ENCODE measurements at regions not wholly inside any gene's neighbourhood (a gene's known extent, or its start where the extent isn't known, plus 50 kb on each side); places are given as distances from the start of the nearest gene placed in this dataset.

- H3K27me3 ChIP-seq: no peaks in the 10 kb centered on the region
- FAIRE-seq: no peak
- no peaks in the 10 kb centered on the region for H3K36me3 ChIP-seq
- intact Hi-C loops (cut with DNase I): no loop called here
- H3K4me3 ChIP-seq: no peak overlapping the region
- no peaks in the 10 kb centered on the region for H3K4me1 ChIP-seq
- no peak for ATAC-seq
- H3K9me3 ChIP-seq: no peaks in the 10 kb centered on the region
- no peak overlapping the region for H3K27ac ChIP-seq
- TF ChIP-seq CTCF (IDR thresholded peaks at IDR 0.05): no peak
- WGBS, 2 donors: 83 to 90% methylated on average over 3 of the region's 3 CpGs
- no peak for DNase-seq
Measured at GRCh38 chr4:44017422-44017739, 431.2 kb downstream of the KCTD8 start.

GRCh38 chr4:44019721-44020120 lies 428.9 kb downstream of the KCTD8 start:
- no peak for TF ChIP-seq CTCF (IDR thresholded peaks at IDR 0.05)
- Histone ChIP-seq H3K9me3 (no peaks in the 10 kb centered on the region), H3K36me3 (no peaks in the 10 kb centered on the region), H3K4me1 (no peaks in the 10 kb centered on the region), H3K27me3 (no peaks in the 10 kb centered on the region), H3K27ac (no peak overlapping the region), H3K4me3 (no peak overlapping the region)
- intact Hi-C loops (cut with DNase I): no loop called here
- no peak for ATAC-seq
- DNase-seq: no peak
- FAIRE-seq: no peak
- WGBS, 2 donors: 19 to 29% methylated on average over 1 of the region's 1 CpG

GRCh38 chr4:44025376-44026020 lies 423.1 kb downstream of the KCTD8 start:
- FAIRE-seq (no peak), DNase-seq (no peak), ATAC-seq (no peak)
- WGBS, 2 donors: 84 to 89% methylated on average over 3 of the region's 3 CpGs
- Histone ChIP-seq H3K36me3 (no peaks in the 10 kb centered on the region), H3K27ac (no peak overlapping the region), H3K4me1 (no peaks in the 10 kb centered on the region), H3K9me3 (no peaks in the 10 kb centered on the region), H3K4me3 (no peak overlapping the region), H3K27me3 (no peaks in the 10 kb centered on the region)
- TF ChIP-seq CTCF (IDR thresholded peaks at IDR 0.05): no peak
- intact Hi-C loops (cut with DNase I): no loop called here

- no peaks in the 10 kb centered on the region for H3K36me3 ChIP-seq
- 75 to 76% methylated on average over 2 of the region's 2 CpGs for WGBS, 2 donors
- ATAC-seq (no peak), DNase-seq (no peak), FAIRE-seq (no peak)
- intact Hi-C loops (cut with DNase I): no loop called here
- no peak for TF ChIP-seq CTCF (IDR thresholded peaks at IDR 0.05)
- H3K27ac ChIP-seq: no peak overlapping the region
- no peak overlapping the region for H3K4me3 ChIP-seq
- no peaks in the 10 kb centered on the region for H3K9me3 ChIP-seq
- H3K27me3 ChIP-seq: no peaks in the 10 kb centered on the region
- no peaks in the 10 kb centered on the region for H3K4me1 ChIP-seq
Measured at GRCh38 chr4:44038811-44039210, 409.8 kb downstream of the KCTD8 start.

GRCh38 chr4:44046491-44046890 lies 402.1 kb downstream of the KCTD8 start:
- no peak for ATAC-seq
- FAIRE-seq: no peak
- no peaks in the 10 kb centered on the region for H3K27me3 ChIP-seq
- H3K4me3 ChIP-seq: no peak overlapping the region
- no peaks in the 10 kb centered on the region for H3K4me1 ChIP-seq
- intact Hi-C loops (cut with DNase I): no loop called here
- TF ChIP-seq CTCF (IDR thresholded peaks at IDR 0.05): no peak
- H3K27ac ChIP-seq: no peak overlapping the region
- no peaks in the 10 kb centered on the region for H3K9me3 ChIP-seq
- no peaks in the 10 kb centered on the region for H3K36me3 ChIP-seq
- WGBS, 2 donors: 44 to 50% methylated on average over 4 of the region's 4 CpGs
- no peak for DNase-seq

All from pancreas (tissue), 10 donors.